Osteoblast (primary cell): ENCODE measurements at regions not wholly inside any gene's neighbourhood (a gene's known extent, or its start where the extent isn't known, plus 50 kb on each side); places are given as distances from the start of the nearest gene placed in this dataset.

Experiments used
- DNase-seq: peaks from one replicate; pipeline ENCODE4 v3.0.0; 2011; ENCODE audit warnings: low spot score, mixed read lengths; ENCODE audit not compliant: insufficient read length; ENCODE audit errors: missing footprints
- H2AFZ ChIP-seq: 2 replicates; pipeline ENCODE4 v1.6.0; 2011; ENCODE audit warnings: mild to moderate bottlenecking, low read length
- H3K27ac ChIP-seq: 2 replicates; pipeline ENCODE4 v1.5.1; 2011; ENCODE audit warnings: mild to moderate bottlenecking, low read depth, low read length, moderate library complexity
- H3K27me3 ChIP-seq: 2 replicates; pipeline ENCODE4 v1.6.0; 2012; ENCODE audit warnings: mild to moderate bottlenecking, control low read depth, inconsistent platforms, low read length, moderate library complexity; ENCODE audit not compliant: insufficient read depth
- H3K36me3 ChIP-seq: 2 replicates; pipeline ENCODE4 v1.5.1; 2011; ENCODE audit warnings: mild to moderate bottlenecking, low read length, control low read depth, moderate library complexity; ENCODE audit not compliant: insufficient read depth
- H3K4me1 ChIP-seq: 2 replicates; pipeline ENCODE4 v1.5.1; 2011; ENCODE audit warnings: mild to moderate bottlenecking, low read length, control low read depth, moderate library complexity; ENCODE audit not compliant: insufficient read depth
- H3K4me2 ChIP-seq: 2 replicates; pipeline ENCODE4 v1.6.0; 2011; ENCODE audit warnings: mild to moderate bottlenecking, low read length; ENCODE audit not compliant: insufficient read depth
- H3K4me3 ChIP-seq: fragments of 200-600 bp; sonication (generic); 3 replicates; pipeline ENCODE4 v1.5.1; 2012; ENCODE audit warnings: mild to moderate bottlenecking, low read length, inconsistent platforms; ENCODE audit not compliant: insufficient read depth
- H3K79me2 ChIP-seq: 2 replicates; pipeline ENCODE4 v1.6.0; 2012; ENCODE audit warnings: mild to moderate bottlenecking, low read length, control low read depth, inconsistent platforms; ENCODE audit not compliant: insufficient read depth
- H3K9me3 ChIP-seq: 2 replicates; pipeline ENCODE4 v1.5.1; 2011; ENCODE audit warnings: low read depth, low read length, control low read depth
- H4K20me1 ChIP-seq: 2 replicates; pipeline ENCODE4 v1.6.0; 2012; ENCODE audit warnings: mild to moderate bottlenecking, low read length, control low read depth; ENCODE audit not compliant: insufficient read depth
- TF ChIP-seq, protein P1 (sequence below): IDR thresholded peaks from 2 replicates; pipeline ENCODE4 v1.5.1; 2011; ENCODE audit warnings: mild to moderate bottlenecking, low read depth, low read length, moderate library complexity; ENCODE audit errors: extremely low read depth

GRCh38 chr9:86821006-86821845, 126.1 kb downstream of the GAS1 start:
- Histone ChIP-seq H3K4me3 (no peak overlapping the region), H3K9me3 (no peaks in the 10 kb centered on the region), H3K27ac (no peak overlapping the region), H3K27me3 (peaks cover under 1% of the 10 kb centered on the region), H3K4me2 (peak overlapping the region; percentile 29), H4K20me1 (no peaks in the 10 kb centered on the region), H3K36me3 (no peaks in the 10 kb centered on the region), H3K79me2 (no peaks in the 10 kb centered on the region), H3K4me1 (peaks cover 11% of the 10 kb centered on the region), H2AFZ (no peak overlapping the region)
- TF ChIP-seq, protein P1, sequence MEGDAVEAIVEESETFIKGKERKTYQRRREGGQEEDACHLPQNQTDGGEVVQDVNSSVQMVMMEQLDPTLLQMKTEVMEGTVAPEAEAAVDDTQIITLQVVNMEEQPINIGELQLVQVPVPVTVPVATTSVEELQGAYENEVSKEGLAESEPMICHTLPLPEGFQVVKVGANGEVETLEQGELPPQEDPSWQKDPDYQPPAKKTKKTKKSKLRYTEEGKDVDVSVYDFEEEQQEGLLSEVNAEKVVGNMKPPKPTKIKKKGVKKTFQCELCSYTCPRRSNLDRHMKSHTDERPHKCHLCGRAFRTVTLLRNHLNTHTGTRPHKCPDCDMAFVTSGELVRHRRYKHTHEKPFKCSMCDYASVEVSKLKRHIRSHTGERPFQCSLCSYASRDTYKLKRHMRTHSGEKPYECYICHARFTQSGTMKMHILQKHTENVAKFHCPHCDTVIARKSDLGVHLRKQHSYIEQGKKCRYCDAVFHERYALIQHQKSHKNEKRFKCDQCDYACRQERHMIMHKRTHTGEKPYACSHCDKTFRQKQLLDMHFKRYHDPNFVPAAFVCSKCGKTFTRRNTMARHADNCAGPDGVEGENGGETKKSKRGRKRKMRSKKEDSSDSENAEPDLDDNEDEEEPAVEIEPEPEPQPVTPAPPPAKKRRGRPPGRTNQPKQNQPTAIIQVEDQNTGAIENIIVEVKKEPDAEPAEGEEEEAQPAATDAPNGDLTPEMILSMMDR: no peak
- DNase-seq: peak; percentile 58

- TF ChIP-seq, protein P1: no peak
- Histone ChIP-seq H3K9me3 (no peaks in the 10 kb centered on the region), H3K4me2 (no peak overlapping the region), H3K27ac (no peak overlapping the region), H4K20me1 (no peaks in the 10 kb centered on the region), H3K4me3 (no peak overlapping the region), H3K79me2 (no peaks in the 10 kb centered on the region), H3K36me3 (no peaks in the 10 kb centered on the region), H2AFZ (no peak overlapping the region), H3K4me1 (peaks cover 11% of the 10 kb centered on the region), H3K27me3 (no peaks in the 10 kb centered on the region)
- no peak for DNase-seq
Observed at GRCh38 chr9:86819552-86819951, 127.8 kb downstream of the GAS1 start.

DNA sequence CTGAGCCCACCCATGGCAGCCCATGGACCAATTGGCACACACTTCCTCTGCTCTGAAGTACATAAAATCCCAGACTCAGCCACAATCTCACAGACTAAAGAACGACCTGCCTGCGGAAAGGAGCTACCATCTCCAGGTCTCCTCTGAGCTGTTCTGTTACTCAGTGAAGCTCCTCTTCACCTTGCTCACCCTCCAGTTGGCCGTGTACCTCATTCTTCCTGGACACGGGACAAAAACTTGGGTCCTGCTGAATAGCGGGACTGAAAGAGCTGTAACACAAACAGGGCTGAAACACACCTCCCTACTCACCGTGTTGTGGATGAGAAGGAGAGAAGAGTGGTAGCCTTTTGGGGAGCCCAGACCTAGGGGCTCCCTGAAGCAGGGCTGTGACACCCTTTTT, 128.7 kb downstream of the GAS1 start:
- no peak overlapping the region for H3K4me2 ChIP-seq
- peaks cover 11% of the 10 kb centered on the region for H3K4me1 ChIP-seq
- H4K20me1 ChIP-seq: no peaks in the 10 kb centered on the region
- no peak for DNase-seq
- no peaks in the 10 kb centered on the region for H3K79me2 ChIP-seq
- no peaks in the 10 kb centered on the region for H3K36me3 ChIP-seq
- no peak overlapping the region for H3K4me3 ChIP-seq
- TF ChIP-seq, protein P1: no peak
- no peak overlapping the region for H3K27ac ChIP-seq
- no peaks in the 10 kb centered on the region for H3K9me3 ChIP-seq
- no peak overlapping the region for H2AFZ ChIP-seq
- H3K27me3 ChIP-seq: no peaks in the 10 kb centered on the region

DNA sequence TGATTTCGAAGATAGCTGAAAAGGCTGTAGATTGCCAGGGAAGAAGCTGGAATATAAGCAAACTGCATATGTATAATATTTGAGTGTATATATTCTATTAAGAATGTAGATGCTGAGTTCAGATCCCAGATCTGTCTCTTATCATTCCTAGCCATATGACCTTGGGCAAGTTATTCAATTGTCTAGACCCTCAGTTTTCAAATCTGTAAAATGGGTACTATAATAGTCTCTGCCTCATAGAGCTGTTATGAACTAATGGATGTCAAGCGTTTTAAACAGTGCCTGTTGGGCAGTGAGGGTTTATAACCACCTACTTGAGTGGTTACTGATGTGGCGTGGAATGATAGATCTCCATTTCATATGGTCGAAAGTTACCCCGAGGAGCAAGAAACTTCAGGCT, 130.4 kb downstream of the GAS1 start:
- TF ChIP-seq, protein P1: no peak

More for the DNA sequence above, 130.4 kb downstream of the GAS1 start:
- Histone ChIP-seq H3K27ac (no peak overlapping the region), H4K20me1 (no peaks in the 10 kb centered on the region), H3K36me3 (no peaks in the 10 kb centered on the region), H3K4me1 (peaks cover 7% of the 10 kb centered on the region), H3K9me3 (no peaks in the 10 kb centered on the region), H3K4me3 (no peak overlapping the region), H3K27me3 (peaks cover 3% of the 10 kb centered on the region), H2AFZ (no peak overlapping the region), H3K4me2 (no peak overlapping the region), H3K79me2 (no peaks in the 10 kb centered on the region)
- no peak for DNase-seq
